ENCODE measurements at regions not wholly inside any gene's neighbourhood (a gene's known extent, or its start where the extent isn't known, plus 50 kb on each side); places are given as distances from the start of the nearest gene placed in this dataset.

GRCh38 chr12:11543457-11544158, 105.9 kb upstream of the ETV6 start:
- no peak for TF ChIP-seq RAD21 (IDR thresholded peaks at IDR 0.05; ENCODE audit: low read depth)
- no peak for TF ChIP-seq REST (IDR thresholded peaks at IDR 0.05; ENCODE audit: low read depth)
- TF ChIP-seq USF1 (IDR thresholded peaks at IDR 0.05) = no peak
- TF ChIP-seq FOXM1 (IDR thresholded peaks at IDR 0.05; ENCODE audit: borderline replicate concordance, low read depth) = no peak
- TF ChIP-seq EP300 (IDR thresholded peaks at IDR 0.05; ENCODE audit: borderline replicate concordance) = no peak
- no peak for TF ChIP-seq TAF1 (IDR thresholded peaks at IDR 0.05; ENCODE audit: low read depth)
- no peak for TF ChIP-seq MAX (IDR thresholded peaks at IDR 0.05)
- no peak for TF ChIP-seq TCF12 (IDR thresholded peaks at IDR 0.05; ENCODE audit: low read depth)

Measured in Ishikawa (cell line).